Osteocyte (in vitro differentiated cells): ENCODE measurements at regions not wholly inside any gene's neighbourhood (a gene's known extent, or its start where the extent isn't known, plus 50 kb on each side); places are given as distances from the start of the nearest gene placed in this dataset.

Experiments
- DNase-seq: peaks from one replicate; pipeline ENCODE4 v3.0.0; 2021; ENCODE audit warnings: mixed read lengths; ENCODE audit not compliant: unreplicated experiment; ENCODE audit errors: extremely low spot score
- H3K27ac Mint-ChIP-seq: one replicate; pipeline ENCODE4 v1.8.0; 2021; ENCODE audit warnings: mild to moderate bottlenecking, mixed read lengths; ENCODE audit not compliant: unreplicated experiment
- H3K27me3 Mint-ChIP-seq: one replicate; pipeline ENCODE4 v1.8.0; 2021; ENCODE audit warnings: mixed read lengths; ENCODE audit not compliant: unreplicated experiment
- H3K36me3 Mint-ChIP-seq: one replicate; pipeline ENCODE4 v1.8.0; 2021; ENCODE audit warnings: mixed read lengths; ENCODE audit not compliant: unreplicated experiment
- H3K4me1 Mint-ChIP-seq: one replicate; pipeline ENCODE4 v1.8.0; 2021; ENCODE audit warnings: mixed read lengths; ENCODE audit not compliant: unreplicated experiment
- H3K4me3 Mint-ChIP-seq: one replicate; pipeline ENCODE4 v1.8.0; 2021; ENCODE audit warnings: mild to moderate bottlenecking, moderate library complexity, mixed read lengths; ENCODE audit not compliant: unreplicated experiment
- H3K9me3 Mint-ChIP-seq: one replicate; pipeline ENCODE4 v1.8.0; 2021; ENCODE audit warnings: mixed read lengths; ENCODE audit not compliant: unreplicated experiment
- CTCF ChIP-seq: fragments of 200-600 bp; sonication (generic); IDR thresholded peaks from 2 replicates; pipeline ENCODE4 v1.5.0; 2021; ENCODE audit warnings: antibody characterized with exemption, mild to moderate bottlenecking, moderate library complexity

GRCh38 chr1:87718241-87718950, 389.7 kb downstream of the LMO4 start:
- no peak for DNase-seq
- Mint-ChIP-seq H3K27ac (no peak overlapping the region), H3K36me3 (no peaks in the 10 kb centered on the region), H3K27me3 (no peaks in the 10 kb centered on the region), H3K4me1 (no peaks in the 10 kb centered on the region), H3K9me3 (no peaks in the 10 kb centered on the region), H3K4me3 (no peak overlapping the region)
- TF ChIP-seq CTCF = no peak

DNA sequence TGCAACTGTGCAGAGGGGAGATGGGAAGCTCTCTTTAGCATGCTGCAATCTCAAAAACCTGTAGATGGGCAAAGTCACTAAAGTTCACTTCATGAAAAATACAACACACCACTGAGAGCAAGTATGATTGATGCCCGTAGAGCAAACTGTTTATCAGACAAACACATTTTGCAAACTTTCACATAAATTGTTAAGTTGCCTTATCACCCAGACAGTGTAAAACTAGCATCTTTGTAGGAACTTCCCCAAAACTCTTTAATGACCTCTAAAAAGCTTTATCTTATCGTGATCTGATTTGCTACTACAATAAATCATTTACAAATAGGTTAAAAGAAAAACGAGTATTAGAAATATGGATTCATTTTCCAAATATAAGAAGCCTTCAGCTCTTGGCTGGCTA, 391.0 kb downstream of the LMO4 start:
- Mint-ChIP-seq H3K36me3 (no peaks in the 10 kb centered on the region), H3K9me3 (no peaks in the 10 kb centered on the region), H3K4me1 (no peaks in the 10 kb centered on the region), H3K27me3 (no peaks in the 10 kb centered on the region), H3K27ac (no peak overlapping the region), H3K4me3 (no peak overlapping the region)
- no peak for TF ChIP-seq CTCF
- DNase-seq = no peak

GRCh38 chr1:87720561-87720960, 391.9 kb downstream of the LMO4 start:
- H3K36me3 Mint-ChIP-seq = no peaks in the 10 kb centered on the region
- no peak for DNase-seq
- H3K4me3 Mint-ChIP-seq = no peak overlapping the region
- H3K27ac Mint-ChIP-seq = no peak overlapping the region
- H3K27me3 Mint-ChIP-seq = peaks cover 4% of the 10 kb centered on the region
- no peaks in the 10 kb centered on the region for H3K4me1 Mint-ChIP-seq
- H3K9me3 Mint-ChIP-seq = peaks cover 7% of the 10 kb centered on the region
- no peak for TF ChIP-seq CTCF

DNA sequence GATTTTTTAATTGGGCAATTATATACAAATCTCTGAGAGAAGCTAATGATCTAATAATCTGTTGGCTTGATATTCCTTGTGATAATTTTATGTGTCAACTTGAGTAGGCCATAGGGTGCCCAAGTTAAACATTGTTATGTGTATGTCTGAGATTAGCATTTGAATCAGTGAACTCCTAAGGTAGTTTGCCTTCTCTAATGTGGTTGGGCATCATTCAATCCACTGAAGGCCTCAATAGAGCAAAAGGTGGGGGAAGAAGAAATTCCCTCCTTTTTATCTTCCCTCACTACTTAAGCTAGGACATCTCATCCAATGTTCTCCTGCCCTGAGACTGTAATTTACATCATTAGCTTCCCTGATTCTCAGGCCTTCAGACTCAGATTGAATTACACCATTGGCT, 394.5 kb downstream of the LMO4 start:
- H3K4me3 Mint-ChIP-seq = no peak overlapping the region
- H3K27me3 Mint-ChIP-seq = peaks cover 4% of the 10 kb centered on the region
- TF ChIP-seq CTCF = no peak
- peaks cover 8% of the 10 kb centered on the region for H3K9me3 Mint-ChIP-seq
- no peak overlapping the region for H3K27ac Mint-ChIP-seq
- H3K36me3 Mint-ChIP-seq = no peaks in the 10 kb centered on the region
- no peaks in the 10 kb centered on the region for H3K4me1 Mint-ChIP-seq
- DNase-seq = no peak

DNA sequence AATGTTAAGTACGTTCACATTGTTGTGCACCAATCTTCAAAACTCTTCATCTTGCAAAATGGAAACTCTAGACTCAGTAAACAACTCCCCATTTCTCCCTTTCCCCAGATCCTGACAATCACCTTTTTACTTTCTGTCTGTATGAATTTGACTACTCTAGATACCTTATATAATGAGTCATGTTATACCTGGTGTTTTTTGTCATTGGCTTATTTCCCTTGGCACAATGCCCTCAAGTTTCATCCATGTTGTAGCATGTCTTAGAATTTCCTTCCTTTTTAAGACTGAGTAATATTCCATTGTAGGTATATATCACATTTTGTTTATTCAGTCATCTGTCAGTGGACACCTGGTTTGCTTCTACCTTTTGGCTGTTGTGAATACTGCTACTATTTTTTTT, 399.5 kb downstream of the LMO4 start:
- no peak for TF ChIP-seq CTCF
- H3K36me3 Mint-ChIP-seq = no peaks in the 10 kb centered on the region
- peaks cover 4% of the 10 kb centered on the region for H3K27me3 Mint-ChIP-seq
- no peak overlapping the region for H3K4me3 Mint-ChIP-seq
- H3K9me3 Mint-ChIP-seq = peaks cover 8% of the 10 kb centered on the region
- no peak for DNase-seq
- no peaks in the 10 kb centered on the region for H3K4me1 Mint-ChIP-seq
- no peak overlapping the region for H3K27ac Mint-ChIP-seq
